SK-N-SH treated with all-trans-retinoic acid at 6 μM for 48 hours (cell line): ENCODE measurements at regions not wholly inside any gene's neighbourhood (a gene's known extent, or its start where the extent isn't known, plus 50 kb on each side); places are given as distances from the start of the nearest gene placed in this dataset.

Source experiments
- ATAC-seq: fragments of 200-7000 bp; cut with Tn5 transposase; 3 replicates; pipeline ENCODE4 v1.9.1; 2020; ENCODE audit warnings: mild to moderate bottlenecking, moderate library complexity
- ARNTL ChIP-seq: fragments of 450-650 bp; formaldehyde crosslinking; IDR thresholded peaks from 2 replicates; pipeline ENCODE4 v1.5.0; 2020; ENCODE audit warnings: low read depth, mild to moderate bottlenecking, moderate library complexity, borderline replicate concordance
- BACH2 ChIP-seq: fragments of 250-450 bp; sonication (Bioruptor Pico); IDR thresholded peaks from 2 replicates; pipeline ENCODE4 v1.9.0; 2021; ENCODE audit warnings: mild to moderate bottlenecking, borderline replicate concordance
- CREB5 ChIP-seq: fragments of 250-450 bp; sonication (Bioruptor Pico); IDR thresholded peaks from 2 replicates; pipeline ENCODE4 v1.5.1; 2020; ENCODE audit warnings: low read depth, mild to moderate bottlenecking, moderate library complexity
- CSDC2 ChIP-seq: fragments of 250-450 bp; sonication (Bioruptor Pico); IDR thresholded peaks from 2 replicates; pipeline ENCODE4 v1.5.0; 2020; ENCODE audit warnings: mild to moderate bottlenecking, moderate library complexity
- CSRNP3 ChIP-seq: fragments of 250-450 bp; sonication (Bioruptor Pico); IDR thresholded peaks from 2 replicates; pipeline ENCODE4 v1.5.1; 2021; ENCODE audit warnings: mild to moderate bottlenecking, moderate library complexity
- ESRRG ChIP-seq: fragments of 250-450 bp; sonication (Bioruptor Pico); IDR thresholded peaks from 2 replicates; pipeline ENCODE4 v1.6.1; 2021; ENCODE audit warnings: mild to moderate bottlenecking
- GLIS3 ChIP-seq: fragments of 250-450 bp; sonication (Bioruptor Pico); IDR thresholded peaks from 2 replicates; pipeline ENCODE4 v1.5.0; 2020; ENCODE audit warnings: mild to moderate bottlenecking, moderate library complexity
- ISL1 ChIP-seq: fragments of 250-450 bp; sonication (Bioruptor Pico); IDR thresholded peaks from 2 replicates; pipeline ENCODE4 v2.1.2; 2022; ENCODE audit warnings: mild to moderate bottlenecking, moderate library complexity
- OSR1 ChIP-seq: fragments of 250-450 bp; sonication (Bioruptor Pico); IDR thresholded peaks from 2 replicates; pipeline ENCODE4 v1.8.0; 2022; ENCODE audit warnings: moderate library complexity, mild to moderate bottlenecking, inconsistent platforms
- PATZ1 ChIP-seq: fragments of 250-450 bp; sonication (Bioruptor Pico); IDR thresholded peaks from 2 replicates; pipeline ENCODE4 v1.8.0; 2020; ENCODE audit warnings: mild to moderate bottlenecking, moderate library complexity, borderline replicate concordance
- POU6F1 ChIP-seq: fragments of 250-450 bp; sonication (Bioruptor Pico); IDR thresholded peaks from 2 replicates; pipeline ENCODE4 v1.8.0; 2021; ENCODE audit warnings: low read depth, mild to moderate bottlenecking, moderate library complexity, borderline replicate concordance
- PPARA ChIP-seq: fragments of 250-450 bp; sonication (Bioruptor Pico); IDR thresholded peaks from 2 replicates; pipeline ENCODE4 v1.5.0; 2020; ENCODE audit warnings: mild to moderate bottlenecking, borderline replicate concordance
- RARB ChIP-seq: fragments of 250-450 bp; sonication (Bioruptor Pico); IDR thresholded peaks from 2 replicates; pipeline ENCODE4 v1.8.0; 2021; ENCODE audit warnings: mild to moderate bottlenecking, moderate library complexity
- TCF4 ChIP-seq: fragments of 250-450 bp; sonication (Bioruptor Pico); IDR thresholded peaks from 2 replicates; pipeline ENCODE4 v1.8.0; 2021; ENCODE audit warnings: mild to moderate bottlenecking, moderate library complexity, borderline replicate concordance
- TOX ChIP-seq: fragments of 250-450 bp; sonication (Bioruptor Pico); IDR thresholded peaks from 2 replicates; pipeline ENCODE4 v1.8.0; 2021; ENCODE audit warnings: mild to moderate bottlenecking, moderate library complexity, borderline replicate concordance
- TSHZ2 ChIP-seq: fragments of 250-450 bp; sonication (Bioruptor Pico); IDR thresholded peaks from 2 replicates; pipeline ENCODE4 v1.5.0; 2020; ENCODE audit warnings: mild to moderate bottlenecking, moderate library complexity
- ZC3H10 ChIP-seq: fragments of 250-450 bp; sonication (Bioruptor Pico); IDR thresholded peaks from 2 replicates; pipeline ENCODE4 v1.5.1; 2021; ENCODE audit warnings: mild to moderate bottlenecking, moderate library complexity
- ZFP3 ChIP-seq: fragments of 250-450 bp; sonication (Bioruptor Pico); IDR thresholded peaks from 2 replicates; pipeline ENCODE4 v1.5.0; 2020; ENCODE audit warnings: mild to moderate bottlenecking, moderate library complexity
- ZFP30 ChIP-seq: fragments of 450-650 bp; formaldehyde crosslinking; IDR thresholded peaks from 2 replicates; pipeline ENCODE4 v1.5.0; 2022; ENCODE audit warnings: mild to moderate bottlenecking, moderate library complexity
- ZNF70 ChIP-seq: fragments of 450-650 bp; formaldehyde crosslinking; IDR thresholded peaks from 2 replicates; pipeline ENCODE4 v1.5.0; 2020; ENCODE audit warnings: mild to moderate bottlenecking, moderate library complexity
- ZNF8 ChIP-seq: fragments of 450-650 bp; formaldehyde crosslinking; IDR thresholded peaks from 2 replicates; pipeline ENCODE4 v1.5.0; 2020; ENCODE audit warnings: mild to moderate bottlenecking, moderate library complexity

- no peak for TF ChIP-seq POU6F1 (CRISPR knock-in tag)
- TF ChIP-seq TSHZ2 (CRISPR knock-in tag): no peak
- TF ChIP-seq GLIS3: no peak
- TF ChIP-seq ZNF8 (CRISPR knock-in tag): no peak
- TF ChIP-seq TOX (CRISPR knock-in tag): no peak
- no peak for TF ChIP-seq ESRRG (CRISPR knock-in tag)
- no peak for TF ChIP-seq CSDC2 (CRISPR knock-in tag)
- no peak for TF ChIP-seq ZNF70 (CRISPR knock-in tag)
- TF ChIP-seq ZFP30 (CRISPR knock-in tag): no peak
- TF ChIP-seq BACH2: no peak
- TF ChIP-seq PPARA (CRISPR knock-in tag): no peak
- TF ChIP-seq ARNTL (CRISPR knock-in tag): no peak
- no peak for TF ChIP-seq RARB (CRISPR knock-in tag)
- TF ChIP-seq CSRNP3 (CRISPR knock-in tag): no peak
- TF ChIP-seq ZFP3 (CRISPR knock-in tag): no peak
- no peak for TF ChIP-seq TCF4 (CRISPR knock-in tag)
- no peak for TF ChIP-seq ISL1 (CRISPR knock-in tag)
- no peak for TF ChIP-seq ZC3H10 (CRISPR knock-in tag)
- TF ChIP-seq OSR1 (CRISPR knock-in tag): no peak
- TF ChIP-seq CREB5 (CRISPR knock-in tag): no peak
- ATAC-seq: no peak
These were observed 121.7 kb upstream of the NOVA1 start for GRCh38 chr14:26719514-26719913.

GRCh38 chr14:26722258-26722657, 124.4 kb upstream of the NOVA1 start:
- TF ChIP-seq ISL1 (CRISPR knock-in tag) (no peak), ZFP3 (CRISPR knock-in tag) (no peak), OSR1 (CRISPR knock-in tag) (no peak), PATZ1 (CRISPR knock-in tag) (no peak), TCF4 (CRISPR knock-in tag) (no peak), BACH2 (no peak), TSHZ2 (CRISPR knock-in tag) (no peak), ZC3H10 (CRISPR knock-in tag) (no peak), ZNF8 (CRISPR knock-in tag) (no peak), ZNF70 (CRISPR knock-in tag) (no peak)
- ATAC-seq: no peak
